HEK293T (cell line): ENCODE measurements at regions not wholly inside any gene's neighbourhood (a gene's known extent, or its start where the extent isn't known, plus 50 kb on each side); places are given as distances from the start of the nearest gene placed in this dataset.
"Not testable (repeated sequence)": the region's sequence is repeated elsewhere in the genome, so short reads cannot be mapped to it uniquely, and the experiment has no call there.

ENCODE experiments used
- BHLHE40 ChIP-seq: fragments of 450-650 bp; IDR thresholded peaks from 2 replicates; pipeline ENCODE4 v1.6.1; 2016; ENCODE audit warnings: mild to moderate bottlenecking, moderate library complexity, borderline replicate concordance
- CTBP1 ChIP-seq: fragments of 450-650 bp; IDR thresholded peaks from 2 replicates; pipeline ENCODE4 v1.6.1; 2016; ENCODE audit warnings: borderline replicate concordance
- ELF4 ChIP-seq: fragments of 450-650 bp; IDR thresholded peaks from 2 replicates; pipeline ENCODE4 v1.6.1; 2017; ENCODE audit warnings: antibody characterized with exemption
- FOXA1 ChIP-seq: fragments of 450-650 bp; IDR thresholded peaks from 2 replicates; pipeline ENCODE4 v1.6.1; 2016; ENCODE audit warnings: mild to moderate bottlenecking
- FOXK2 ChIP-seq: fragments of 450-650 bp; IDR thresholded peaks from 2 replicates; pipeline ENCODE4 v1.6.1; 2016; ENCODE audit warnings: mild to moderate bottlenecking
- FOXM1 ChIP-seq: fragments of 450-650 bp; IDR thresholded peaks from 2 replicates; pipeline ENCODE4 v1.6.1; 2017; ENCODE audit warnings: mild to moderate bottlenecking, borderline replicate concordance
- HDGF ChIP-seq: fragments of 450-650 bp; IDR thresholded peaks from 2 replicates; pipeline ENCODE4 v1.6.1; 2017; ENCODE audit warnings: antibody characterized with exemption, borderline replicate concordance
- L3MBTL2 ChIP-seq: fragments of 450-650 bp; conservative IDR thresholded peaks from 2 replicates; pipeline ENCODE4 v1.6.1; 2016; ENCODE audit warnings: mild to moderate bottlenecking
- NFRKB ChIP-seq: fragments of 450-650 bp; IDR thresholded peaks from 2 replicates; pipeline ENCODE4 v1.6.1; 2016; ENCODE audit warnings: mild to moderate bottlenecking, moderate library complexity
- PKNOX1 ChIP-seq: fragments of 450-650 bp; IDR thresholded peaks from 2 replicates; pipeline ENCODE4 v1.6.1; 2016
- SP1 ChIP-seq: fragments of 450-650 bp; IDR thresholded peaks from 2 replicates; pipeline ENCODE4 v1.6.1; 2017
- SUZ12 ChIP-seq: fragments of 450-650 bp; IDR thresholded peaks from 2 replicates; pipeline ENCODE4 v1.6.1; 2016; ENCODE audit warnings: mild to moderate bottlenecking
- TARDBP ChIP-seq: fragments of 450-650 bp; IDR thresholded peaks from 2 replicates; pipeline ENCODE4 v1.6.1; 2016
- ZNF384 ChIP-seq: fragments of 450-650 bp; IDR thresholded peaks from 2 replicates; pipeline ENCODE4 v1.6.1; 2016

GRCh38 chr14:105942725-105943124 is 416.3 kb downstream of the TMEM121 start:
- not testable (repeated sequence) for TF ChIP-seq FOXM1, NFRKB, ELF4, BHLHE40, HDGF, TARDBP, SP1, FOXA1, SUZ12, FOXK2, L3MBTL2, ZNF384, CTBP1, PKNOX1
